ENCODE measurements at regions not wholly inside any gene's neighbourhood (a gene's known extent, or its start where the extent isn't known, plus 50 kb on each side); places are given as distances from the start of the nearest gene placed in this dataset.

DNA sequence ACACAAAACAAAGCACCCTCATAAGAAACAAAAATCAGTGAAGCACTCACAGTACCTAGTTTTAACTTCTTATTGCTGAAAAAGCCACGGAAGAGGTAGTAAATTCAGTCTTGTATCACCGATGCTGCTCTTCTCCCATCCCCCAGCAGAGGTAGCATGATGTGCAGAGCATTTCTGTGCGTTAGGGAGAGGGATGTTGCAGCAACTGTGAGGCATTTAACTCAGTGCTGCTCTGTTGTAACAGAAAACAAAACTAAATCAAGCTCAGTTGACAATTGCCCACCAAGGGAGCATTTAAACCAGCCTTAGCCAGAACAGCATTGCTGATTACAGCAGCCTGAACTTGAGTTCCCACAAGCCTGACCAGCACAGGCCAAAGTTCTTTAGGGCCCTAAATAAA is 1279.7 kb upstream of the ADGRL3 start (continued):
- TF ChIP-seq, protein P1, sequence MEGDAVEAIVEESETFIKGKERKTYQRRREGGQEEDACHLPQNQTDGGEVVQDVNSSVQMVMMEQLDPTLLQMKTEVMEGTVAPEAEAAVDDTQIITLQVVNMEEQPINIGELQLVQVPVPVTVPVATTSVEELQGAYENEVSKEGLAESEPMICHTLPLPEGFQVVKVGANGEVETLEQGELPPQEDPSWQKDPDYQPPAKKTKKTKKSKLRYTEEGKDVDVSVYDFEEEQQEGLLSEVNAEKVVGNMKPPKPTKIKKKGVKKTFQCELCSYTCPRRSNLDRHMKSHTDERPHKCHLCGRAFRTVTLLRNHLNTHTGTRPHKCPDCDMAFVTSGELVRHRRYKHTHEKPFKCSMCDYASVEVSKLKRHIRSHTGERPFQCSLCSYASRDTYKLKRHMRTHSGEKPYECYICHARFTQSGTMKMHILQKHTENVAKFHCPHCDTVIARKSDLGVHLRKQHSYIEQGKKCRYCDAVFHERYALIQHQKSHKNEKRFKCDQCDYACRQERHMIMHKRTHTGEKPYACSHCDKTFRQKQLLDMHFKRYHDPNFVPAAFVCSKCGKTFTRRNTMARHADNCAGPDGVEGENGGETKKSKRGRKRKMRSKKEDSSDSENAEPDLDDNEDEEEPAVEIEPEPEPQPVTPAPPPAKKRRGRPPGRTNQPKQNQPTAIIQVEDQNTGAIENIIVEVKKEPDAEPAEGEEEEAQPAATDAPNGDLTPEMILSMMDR (conservative IDR thresholded peaks at IDR 0.05; ENCODE audit: low read depth in 2 of 2): peak; percentile 32 to 34; a peak in 2 of 4 replicates
- TF ChIP-seq ZNF114 (CRISPR knock-in tag; IDR thresholded peaks at IDR 0.05) (no peak), STAT1 (IDR thresholded peaks at IDR 0.05; ENCODE audit: unreplicated experiment) (no peak)

DNA sequence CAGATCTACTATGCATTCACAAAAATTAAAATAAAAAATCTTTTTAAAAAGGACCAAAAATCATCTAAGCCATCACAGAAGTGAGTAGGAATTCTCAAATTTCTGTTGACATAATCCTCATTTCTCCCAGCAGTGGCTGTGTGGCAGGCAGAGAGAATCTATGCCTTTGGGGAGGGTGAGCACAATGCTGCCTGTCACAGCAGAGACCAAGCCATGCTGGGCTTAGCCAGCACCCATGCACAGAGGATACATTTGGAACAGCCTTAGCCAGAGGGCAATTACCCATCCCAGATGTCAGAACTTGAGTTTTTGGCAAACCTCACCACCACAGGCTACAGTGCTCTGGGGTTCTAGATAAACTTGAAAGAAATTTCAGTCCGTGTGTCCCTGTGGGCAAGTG is 1274.8 kb upstream of the ADGRL3 start:
- Histone ChIP-seq H3K9me2 (ENCODE audit: insufficient read depth) (no peaks in the 10 kb centered on the region), H3K36me3 (ENCODE audit: insufficient read depth) (no peaks in the 10 kb centered on the region), H3K79me2 (replicated peaks; ENCODE audit: insufficient read depth) (no peaks in the 10 kb centered on the region), H3K4me3 (no peak overlapping the region), H3K4me2 (no peak overlapping the region), H4K20me1 (replicated peaks; ENCODE audit: insufficient read depth) (no peaks in the 10 kb centered on the region), H3K27ac (ENCODE audit: low read depth) (no peak overlapping the region), H2AFZ (no peak overlapping the region), H3F3A (replicated peaks; ENCODE audit: low read depth) (no peaks in the 10 kb centered on the region), H3K27me3 (ENCODE audit: insufficient read depth) (no peaks in the 10 kb centered on the region), H3K4me1 (ENCODE audit: insufficient read depth) (peaks cover 2% of the 10 kb centered on the region)
- peaks cover 3% of the 10 kb centered on the region for H3K4me1 Mint-ChIP-seq
- peaks cover 2% of the 10 kb centered on the region for H3K27me3 Mint-ChIP-seq (ENCODE audit: insufficient read depth, low read depth, poor library complexity)
- H3K9me3 Mint-ChIP-seq: no peaks in the 10 kb centered on the region
- H3K36me3 Mint-ChIP-seq (ENCODE audit: low read depth): no peaks in the 10 kb centered on the region
- DNase-seq (ENCODE audit: low spot score) (no peak), ATAC-seq (no peak)
- H3K27ac Mint-ChIP-seq: no peak overlapping the region
- no peak overlapping the region for H3K4me3 Mint-ChIP-seq
- no peak for TF ChIP-seq JUNB (IDR thresholded peaks at IDR 0.05; ENCODE audit: unreplicated experiment)
- TF ChIP-seq ZNF331 (CRISPR knock-in tag; IDR thresholded peaks at IDR 0.05; ENCODE audit: low read depth): no peak
- no peak for TF ChIP-seq STAT1 (IDR thresholded peaks at IDR 0.05; ENCODE audit: unreplicated experiment)
- no peak for TF ChIP-seq EZH2 (IDR thresholded peaks at IDR 0.05; ENCODE audit: low read depth, unreplicated experiment)
- no peak for TF ChIP-seq POLR2AphosphoS5 (IDR thresholded peaks at IDR 0.05; ENCODE audit: low read depth)
- TF ChIP-seq CREB1 (CRISPR knock-in tag; IDR thresholded peaks at IDR 0.05; ENCODE audit: low read depth): no peak
- TF ChIP-seq, protein P2, sequence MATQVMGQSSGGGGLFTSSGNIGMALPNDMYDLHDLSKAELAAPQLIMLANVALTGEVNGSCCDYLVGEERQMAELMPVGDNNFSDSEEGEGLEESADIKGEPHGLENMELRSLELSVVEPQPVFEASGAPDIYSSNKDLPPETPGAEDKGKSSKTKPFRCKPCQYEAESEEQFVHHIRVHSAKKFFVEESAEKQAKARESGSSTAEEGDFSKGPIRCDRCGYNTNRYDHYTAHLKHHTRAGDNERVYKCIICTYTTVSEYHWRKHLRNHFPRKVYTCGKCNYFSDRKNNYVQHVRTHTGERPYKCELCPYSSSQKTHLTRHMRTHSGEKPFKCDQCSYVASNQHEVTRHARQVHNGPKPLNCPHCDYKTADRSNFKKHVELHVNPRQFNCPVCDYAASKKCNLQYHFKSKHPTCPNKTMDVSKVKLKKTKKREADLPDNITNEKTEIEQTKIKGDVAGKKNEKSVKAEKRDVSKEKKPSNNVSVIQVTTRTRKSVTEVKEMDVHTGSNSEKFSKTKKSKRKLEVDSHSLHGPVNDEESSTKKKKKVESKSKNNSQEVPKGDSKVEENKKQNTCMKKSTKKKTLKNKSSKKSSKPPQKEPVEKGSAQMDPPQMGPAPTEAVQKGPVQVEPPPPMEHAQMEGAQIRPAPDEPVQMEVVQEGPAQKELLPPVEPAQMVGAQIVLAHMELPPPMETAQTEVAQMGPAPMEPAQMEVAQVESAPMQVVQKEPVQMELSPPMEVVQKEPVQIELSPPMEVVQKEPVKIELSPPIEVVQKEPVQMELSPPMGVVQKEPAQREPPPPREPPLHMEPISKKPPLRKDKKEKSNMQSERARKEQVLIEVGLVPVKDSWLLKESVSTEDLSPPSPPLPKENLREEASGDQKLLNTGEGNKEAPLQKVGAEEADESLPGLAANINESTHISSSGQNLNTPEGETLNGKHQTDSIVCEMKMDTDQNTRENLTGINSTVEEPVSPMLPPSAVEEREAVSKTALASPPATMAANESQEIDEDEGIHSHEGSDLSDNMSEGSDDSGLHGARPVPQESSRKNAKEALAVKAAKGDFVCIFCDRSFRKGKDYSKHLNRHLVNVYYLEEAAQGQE (IDR thresholded peaks at IDR 0.05; ENCODE audit: unreplicated experiment): no peak
- TF ChIP-seq, protein P3, sequence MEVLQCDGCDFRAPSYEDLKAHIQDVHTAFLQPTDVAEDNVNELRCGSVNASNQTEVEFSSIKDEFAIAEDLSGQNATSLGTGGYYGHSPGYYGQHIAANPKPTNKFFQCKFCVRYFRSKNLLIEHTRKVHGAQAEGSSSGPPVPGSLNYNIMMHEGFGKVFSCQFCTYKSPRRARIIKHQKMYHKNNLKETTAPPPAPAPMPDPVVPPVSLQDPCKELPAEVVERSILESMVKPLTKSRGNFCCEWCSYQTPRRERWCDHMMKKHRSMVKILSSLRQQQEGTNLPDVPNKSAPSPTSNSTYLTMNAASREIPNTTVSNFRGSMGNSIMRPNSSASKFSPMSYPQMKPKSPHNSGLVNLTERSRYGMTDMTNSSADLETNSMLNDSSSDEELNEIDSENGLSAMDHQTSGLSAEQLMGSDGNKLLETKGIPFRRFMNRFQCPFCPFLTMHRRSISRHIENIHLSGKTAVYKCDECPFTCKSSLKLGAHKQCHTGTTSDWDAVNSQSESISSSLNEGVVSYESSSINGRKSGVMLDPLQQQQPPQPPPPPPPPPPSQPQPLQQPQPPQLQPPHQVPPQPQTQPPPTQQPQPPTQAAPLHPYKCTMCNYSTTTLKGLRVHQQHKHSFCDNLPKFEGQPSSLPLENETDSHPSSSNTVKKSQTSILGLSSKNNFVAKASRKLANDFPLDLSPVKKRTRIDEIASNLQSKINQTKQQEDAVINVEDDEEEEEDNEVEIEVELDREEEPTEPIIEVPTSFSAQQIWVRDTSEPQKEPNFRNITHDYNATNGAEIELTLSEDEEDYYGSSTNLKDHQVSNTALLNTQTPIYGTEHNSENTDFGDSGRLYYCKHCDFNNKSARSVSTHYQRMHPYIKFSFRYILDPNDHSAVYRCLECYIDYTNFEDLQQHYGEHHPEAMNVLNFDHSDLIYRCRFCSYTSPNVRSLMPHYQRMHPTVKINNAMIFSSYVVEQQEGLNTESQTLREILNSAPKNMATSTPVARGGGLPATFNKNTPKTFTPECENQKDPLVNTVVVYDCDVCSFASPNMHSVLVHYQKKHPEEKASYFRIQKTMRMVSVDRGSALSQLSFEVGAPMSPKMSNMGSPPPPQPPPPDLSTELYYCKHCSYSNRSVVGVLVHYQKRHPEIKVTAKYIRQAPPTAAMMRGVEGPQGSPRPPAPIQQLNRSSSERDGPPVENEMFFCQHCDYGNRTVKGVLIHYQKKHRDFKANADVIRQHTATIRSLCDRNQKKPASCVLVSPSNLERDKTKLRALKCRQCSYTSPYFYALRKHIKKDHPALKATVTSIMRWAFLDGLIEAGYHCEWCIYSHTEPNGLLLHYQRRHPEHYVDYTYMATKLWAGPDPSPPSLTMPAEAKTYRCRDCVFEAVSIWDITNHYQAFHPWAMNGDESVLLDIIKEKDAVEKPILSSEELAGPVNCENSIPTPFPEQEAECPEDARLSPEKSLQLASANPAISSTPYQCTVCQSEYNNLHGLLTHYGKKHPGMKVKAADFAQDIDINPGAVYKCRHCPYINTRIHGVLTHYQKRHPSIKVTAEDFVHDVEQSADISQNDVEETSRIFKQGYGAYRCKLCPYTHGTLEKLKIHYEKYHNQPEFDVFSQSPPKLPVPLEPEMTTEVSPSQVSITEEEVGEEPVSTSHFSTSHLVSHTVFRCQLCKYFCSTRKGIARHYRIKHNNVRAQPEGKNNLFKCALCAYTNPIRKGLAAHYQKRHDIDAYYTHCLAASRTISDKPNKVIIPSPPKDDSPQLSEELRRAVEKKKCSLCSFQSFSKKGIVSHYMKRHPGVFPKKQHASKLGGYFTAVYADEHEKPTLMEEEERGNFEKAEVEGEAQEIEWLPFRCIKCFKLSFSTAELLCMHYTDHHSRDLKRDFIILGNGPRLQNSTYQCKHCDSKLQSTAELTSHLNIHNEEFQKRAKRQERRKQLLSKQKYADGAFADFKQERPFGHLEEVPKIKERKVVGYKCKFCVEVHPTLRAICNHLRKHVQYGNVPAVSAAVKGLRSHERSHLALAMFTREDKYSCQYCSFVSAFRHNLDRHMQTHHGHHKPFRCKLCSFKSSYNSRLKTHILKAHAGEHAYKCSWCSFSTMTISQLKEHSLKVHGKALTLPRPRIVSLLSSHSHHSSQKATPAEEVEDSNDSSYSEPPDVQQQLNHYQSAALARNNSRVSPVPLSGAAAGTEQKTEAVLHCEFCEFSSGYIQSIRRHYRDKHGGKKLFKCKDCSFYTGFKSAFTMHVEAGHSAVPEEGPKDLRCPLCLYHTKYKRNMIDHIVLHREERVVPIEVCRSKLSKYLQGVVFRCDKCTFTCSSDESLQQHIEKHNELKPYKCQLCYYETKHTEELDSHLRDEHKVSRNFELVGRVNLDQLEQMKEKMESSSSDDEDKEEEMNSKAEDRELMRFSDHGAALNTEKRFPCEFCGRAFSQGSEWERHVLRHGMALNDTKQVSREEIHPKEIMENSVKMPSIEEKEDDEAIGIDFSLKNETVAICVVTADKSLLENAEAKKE (CRISPR knock-in tag; IDR thresholded peaks at IDR 0.05): no peak
- TF ChIP-seq ZNF114 (CRISPR knock-in tag; IDR thresholded peaks at IDR 0.05): no peak
- no peak for TF ChIP-seq NANOG (IDR thresholded peaks at IDR 0.05; ENCODE audit: borderline replicate concordance)
- TF ChIP-seq EZH2phosphoT487 (IDR thresholded peaks at IDR 0.05; ENCODE audit: unreplicated experiment): no peak
- TF ChIP-seq, protein P4, sequence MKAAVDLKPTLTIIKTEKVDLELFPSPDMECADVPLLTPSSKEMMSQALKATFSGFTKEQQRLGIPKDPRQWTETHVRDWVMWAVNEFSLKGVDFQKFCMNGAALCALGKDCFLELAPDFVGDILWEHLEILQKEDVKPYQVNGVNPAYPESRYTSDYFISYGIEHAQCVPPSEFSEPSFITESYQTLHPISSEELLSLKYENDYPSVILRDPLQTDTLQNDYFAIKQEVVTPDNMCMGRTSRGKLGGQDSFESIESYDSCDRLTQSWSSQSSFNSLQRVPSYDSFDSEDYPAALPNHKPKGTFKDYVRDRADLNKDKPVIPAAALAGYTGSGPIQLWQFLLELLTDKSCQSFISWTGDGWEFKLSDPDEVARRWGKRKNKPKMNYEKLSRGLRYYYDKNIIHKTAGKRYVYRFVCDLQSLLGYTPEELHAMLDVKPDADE (IDR thresholded peaks at IDR 0.05): no peak
